HG03469 (cell line): ENCODE measurements at regions not wholly inside any gene's neighbourhood (a gene's known extent, or its start where the extent isn't known, plus 50 kb on each side); places are given as distances from the start of the nearest gene placed in this dataset.

Experiments
- ATAC-seq: cut with Tn5 transposase; IDR thresholded peaks from one replicate; pipeline ENCODE4 v1.9.1; 2021; ENCODE audit warnings: mild to moderate bottlenecking, moderate library complexity, moderate number of reproducible peaks; ENCODE audit not compliant: unreplicated experiment

DNA sequence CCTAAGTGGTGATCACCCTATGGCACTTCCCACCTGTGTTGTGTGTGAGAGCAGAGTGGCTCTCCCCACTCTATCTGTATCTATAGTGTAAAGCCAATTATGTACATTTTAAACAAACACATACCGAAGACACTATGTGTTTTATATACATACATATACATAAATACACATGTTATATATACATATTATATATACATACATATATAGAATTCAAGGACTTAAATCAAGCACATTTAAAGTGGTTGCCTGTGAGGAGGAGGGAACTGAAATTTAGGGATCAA lies 246.6 kb downstream of the LY86 start:
- no peak for ATAC-seq

DNA sequence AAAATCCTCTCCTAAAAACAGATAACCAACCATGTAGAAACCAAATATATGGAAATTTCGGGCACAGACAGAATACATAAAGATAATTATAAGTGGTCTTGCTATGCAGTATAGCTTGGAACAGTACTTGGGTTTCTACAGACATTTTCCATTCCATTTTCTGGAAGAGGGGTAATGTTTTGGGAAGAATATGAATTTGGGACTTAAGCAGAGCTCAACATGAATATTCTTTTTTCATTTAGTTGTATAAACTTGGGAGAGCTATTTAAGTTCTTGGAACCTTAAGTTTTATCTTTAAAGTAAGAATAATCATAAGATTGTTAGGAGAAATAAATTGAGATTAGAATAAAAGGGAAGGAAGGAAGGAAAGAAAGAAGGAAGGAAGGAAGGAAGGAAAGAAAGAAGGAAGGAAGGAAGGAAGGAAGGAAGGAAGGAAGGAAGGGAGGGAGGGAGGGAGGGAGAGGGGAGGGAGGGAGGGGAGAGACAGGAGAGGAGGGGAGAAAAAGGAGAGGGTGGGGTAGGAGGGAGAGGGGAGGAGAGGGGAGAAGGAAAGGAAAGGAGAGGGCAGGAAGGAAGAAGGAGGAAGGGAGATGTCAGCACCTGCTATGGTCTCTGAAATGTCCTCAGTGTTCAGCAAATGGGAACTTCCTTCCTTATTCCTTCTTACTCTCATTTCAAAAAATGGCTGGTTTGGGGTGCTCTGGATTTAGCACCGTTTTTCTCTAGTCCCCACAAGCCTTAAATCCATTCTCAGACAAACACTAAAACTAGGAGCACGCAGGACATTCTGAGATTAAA lies 248.3 kb downstream of the LY86 start:
- no peak for ATAC-seq

GRCh38 chr6:6837541-6838080 lies 249.1 kb downstream of the LY86 start:
- no peak for ATAC-seq

GRCh38 chr6:6840831-6841291 lies 252.3 kb downstream of the LY86 start:
- ATAC-seq, result peak; percentile 76

DNA sequence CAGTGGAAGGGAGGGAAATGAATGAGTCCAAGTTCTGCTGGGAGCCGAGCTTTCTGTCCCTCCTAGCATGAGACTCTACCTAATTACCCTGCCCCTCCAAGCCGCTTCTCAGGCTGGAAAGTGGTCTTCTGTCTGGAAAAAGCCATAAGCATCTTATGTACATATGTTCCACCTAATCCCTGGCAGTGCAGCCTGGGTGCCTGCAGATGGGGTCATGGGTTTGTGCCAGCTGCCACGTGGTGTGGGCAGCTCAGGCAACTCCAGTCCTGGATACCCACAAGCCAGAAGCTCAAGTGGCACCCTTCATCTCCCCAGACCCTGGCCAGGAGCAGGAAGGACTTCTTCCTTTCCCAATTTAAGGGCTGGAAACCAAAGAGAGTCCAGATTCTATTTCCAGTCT lies 253.1 kb downstream of the LY86 start:
- ATAC-seq, result no peak

DNA sequence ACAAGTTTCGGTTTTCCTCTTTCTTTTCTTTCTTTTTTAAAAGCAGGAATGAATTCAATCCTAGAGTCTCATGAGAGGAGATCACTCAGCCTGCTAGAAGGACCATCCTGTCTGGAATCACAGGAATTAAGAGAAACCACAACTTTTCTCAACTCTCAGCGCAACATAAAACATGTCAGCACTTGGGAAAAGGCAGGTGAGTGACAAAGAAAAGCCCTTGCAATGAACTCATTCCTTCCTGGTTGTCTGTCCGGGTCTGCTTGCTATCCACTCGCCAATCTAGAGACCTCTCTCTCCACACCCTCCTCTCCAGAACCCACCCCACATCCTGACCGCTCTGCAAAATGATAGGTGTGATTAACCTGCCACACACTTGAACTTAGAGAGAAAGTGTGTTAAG lies 253.8 kb downstream of the LY86 start:
- no peak for ATAC-seq

DNA sequence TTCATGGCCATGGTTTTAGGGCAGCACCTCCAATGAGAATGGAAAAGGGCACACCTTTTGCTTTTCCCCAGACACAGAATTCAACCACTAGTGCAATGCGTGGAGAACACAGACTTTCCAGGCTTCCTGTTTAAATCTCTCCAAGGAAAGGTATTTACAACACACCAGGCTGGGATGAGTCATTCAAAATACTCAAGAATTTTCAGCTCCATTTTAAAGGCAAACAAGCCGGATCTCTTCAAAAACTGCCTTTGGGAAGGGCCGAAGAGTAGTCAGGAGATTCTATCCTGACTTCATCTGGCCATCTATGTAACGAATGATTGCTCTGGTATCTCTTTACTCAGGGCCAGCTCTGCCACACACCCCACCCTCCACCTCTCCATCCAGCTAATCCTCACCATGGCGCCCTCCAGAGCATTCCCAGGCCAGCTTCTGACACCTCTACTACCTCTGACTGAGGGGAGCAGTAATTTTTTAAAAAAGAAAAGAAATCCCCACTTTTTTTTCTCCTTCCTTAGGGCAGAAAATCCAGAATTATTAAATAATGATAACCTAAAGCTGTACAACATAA lies 254.6 kb downstream of the LY86 start:
- ATAC-seq, result no peak

DNA sequence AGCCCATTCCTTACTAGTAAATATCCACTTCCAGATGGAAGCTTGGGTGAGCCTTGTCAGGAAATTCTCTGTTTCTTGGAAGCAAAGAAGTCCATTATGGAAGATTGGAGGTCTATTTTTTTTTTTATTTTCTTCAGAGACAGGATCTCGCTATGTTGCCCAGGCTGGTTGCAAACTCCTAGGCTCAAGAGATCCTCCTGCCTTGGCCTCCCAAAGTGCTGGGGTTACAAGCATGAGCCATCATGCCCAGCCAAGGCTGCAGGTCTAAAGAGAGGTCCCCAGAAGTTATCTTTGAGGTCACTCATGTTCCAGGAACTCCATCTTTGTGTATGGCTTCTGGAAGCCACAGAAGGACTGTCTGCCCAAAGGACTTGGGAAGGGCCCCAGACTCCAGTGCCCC lies 255.3 kb downstream of the LY86 start:
- no peak for ATAC-seq

DNA sequence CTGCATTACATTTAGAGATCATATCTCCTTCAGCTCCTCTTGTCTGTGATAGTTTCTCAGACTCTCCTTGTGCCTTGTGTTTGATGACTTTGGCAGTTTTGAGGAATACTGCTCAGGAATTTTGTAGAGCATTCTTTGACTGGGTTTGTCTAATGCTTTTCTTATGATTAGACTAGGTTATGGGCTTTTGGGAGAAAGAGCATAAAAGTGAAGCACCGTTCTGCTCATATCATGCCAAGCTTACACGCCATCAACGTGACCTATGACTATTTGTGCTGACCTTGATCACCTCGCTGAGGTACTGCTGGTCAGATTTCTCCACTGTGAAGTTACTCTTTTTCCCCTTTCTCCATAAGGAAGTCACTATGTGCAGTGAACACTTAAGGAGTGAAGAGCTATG lies 256.0 kb downstream of the LY86 start:
- ATAC-seq, result no peak

GRCh38 chr6:6845603-6846002 lies 257.1 kb downstream of the LY86 start:
- no peak for ATAC-seq

DNA sequence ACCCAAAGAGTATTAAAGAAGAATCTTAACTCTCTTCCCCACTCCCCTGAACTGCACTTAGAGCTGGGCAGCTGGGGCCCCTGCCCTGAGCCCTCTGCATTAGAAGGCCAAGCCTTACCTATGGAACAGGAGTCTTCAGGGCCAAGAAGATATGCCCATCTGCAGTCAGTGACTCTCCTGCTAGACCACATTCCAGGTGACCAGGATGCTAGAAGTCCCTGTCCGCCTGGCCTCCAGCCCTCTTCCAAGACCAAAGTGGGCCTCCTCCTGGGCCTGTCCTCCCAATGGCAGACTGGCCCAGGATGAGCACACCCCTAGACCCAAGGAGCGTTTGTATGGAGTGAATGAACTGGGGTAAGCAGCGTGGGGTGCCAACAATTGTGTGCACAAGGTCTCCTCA lies 259.1 kb downstream of the LY86 start:
- ATAC-seq, result no peak

DNA sequence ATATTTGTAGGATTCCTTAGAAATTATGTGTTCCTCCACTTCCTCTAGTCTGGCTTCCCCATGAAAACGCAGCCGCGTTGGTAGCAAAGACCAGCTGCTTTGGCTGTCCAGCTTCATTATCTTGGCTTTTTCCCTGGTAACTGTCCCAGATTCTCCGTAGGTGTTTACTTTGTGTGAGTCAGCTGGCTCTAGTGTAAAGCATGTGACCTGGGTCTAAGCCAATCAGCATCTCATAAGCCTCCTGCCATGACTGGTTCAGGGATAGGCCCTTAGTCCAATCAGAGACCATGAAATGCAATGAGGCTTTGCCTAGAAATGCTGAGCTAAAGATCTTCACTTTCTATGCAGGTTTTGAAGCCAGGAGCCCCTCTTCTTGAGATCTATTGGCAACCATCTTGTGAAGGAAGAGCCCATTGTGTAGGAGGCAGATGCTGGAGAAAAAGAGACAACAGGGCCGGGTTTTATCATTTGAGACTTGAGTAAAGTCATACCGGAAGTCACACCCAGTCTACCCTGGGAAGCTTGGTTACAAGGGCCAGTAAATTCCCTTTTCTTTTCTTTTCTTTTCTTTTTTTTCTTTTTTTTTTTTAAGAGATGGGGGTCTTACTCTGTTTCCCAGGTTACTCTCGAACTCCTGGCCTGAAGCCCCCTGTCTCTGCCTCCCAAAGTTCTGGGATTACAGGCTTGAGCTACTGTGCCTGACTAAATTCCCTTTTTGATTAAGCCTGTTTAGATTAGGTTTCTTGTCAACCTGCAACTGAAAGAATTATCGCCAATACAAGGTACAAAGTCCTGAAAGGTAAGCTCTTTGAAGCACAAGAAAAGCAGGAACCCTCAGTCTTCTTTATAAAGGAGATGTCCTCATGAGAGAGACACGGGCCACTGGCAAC lies 256.5 kb upstream of the RREB1 start:
- ATAC-seq, result no peak

- ATAC-seq, result no peak
These were observed 255.9 kb upstream of the RREB1 start for GRCh38 chr6:6851949-6852261.

GRCh38 chr6:6856538-6857523 lies 250.9 kb upstream of the RREB1 start:
- peak; percentile 65 for ATAC-seq

DNA sequence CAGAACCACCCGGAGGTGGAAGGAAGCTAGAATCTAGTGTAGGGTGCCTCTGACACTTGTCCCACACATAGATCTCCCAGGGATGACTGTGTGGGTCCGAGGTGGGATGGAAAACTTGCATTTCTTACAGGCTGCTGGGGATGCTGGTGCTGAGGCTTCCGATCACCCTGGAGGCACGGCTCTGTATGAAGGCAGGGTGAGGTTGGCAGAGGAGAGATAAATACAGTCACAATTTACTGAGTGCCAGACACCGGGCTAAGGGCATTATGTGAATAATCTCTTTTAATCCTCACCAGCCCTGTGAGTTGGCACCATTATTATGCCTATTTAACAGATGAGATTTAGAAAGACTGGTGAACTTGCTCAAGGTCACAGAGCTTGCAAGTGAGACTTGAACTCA lies 250.2 kb upstream of the RREB1 start:
- no peak for ATAC-seq

DNA sequence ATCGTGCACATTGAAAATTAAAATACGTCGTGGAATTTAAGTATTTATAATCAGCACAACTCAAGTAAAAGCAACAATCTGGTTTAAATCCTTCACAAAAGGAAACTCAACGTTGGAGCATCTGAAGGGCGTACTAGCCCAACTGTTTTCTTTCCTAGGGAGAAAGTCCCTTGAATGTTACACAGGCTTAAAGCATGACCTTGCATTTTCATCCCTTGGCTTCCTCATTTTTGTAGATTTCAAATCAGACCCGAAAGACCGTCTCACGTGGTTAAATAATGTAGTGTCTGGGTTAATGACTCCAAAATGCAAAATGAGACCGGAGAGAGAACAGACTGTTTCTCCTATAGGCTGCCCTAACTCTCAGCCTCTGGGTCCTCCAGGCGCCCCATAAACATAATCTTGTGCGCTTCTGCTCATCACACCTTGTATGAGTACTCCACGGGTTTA lies 249.2 kb upstream of the RREB1 start:
- ATAC-seq, result no peak

- no peak for ATAC-seq
These were observed 248.7 kb upstream of the RREB1 start for GRCh38 chr6:6859105-6859504.

DNA sequence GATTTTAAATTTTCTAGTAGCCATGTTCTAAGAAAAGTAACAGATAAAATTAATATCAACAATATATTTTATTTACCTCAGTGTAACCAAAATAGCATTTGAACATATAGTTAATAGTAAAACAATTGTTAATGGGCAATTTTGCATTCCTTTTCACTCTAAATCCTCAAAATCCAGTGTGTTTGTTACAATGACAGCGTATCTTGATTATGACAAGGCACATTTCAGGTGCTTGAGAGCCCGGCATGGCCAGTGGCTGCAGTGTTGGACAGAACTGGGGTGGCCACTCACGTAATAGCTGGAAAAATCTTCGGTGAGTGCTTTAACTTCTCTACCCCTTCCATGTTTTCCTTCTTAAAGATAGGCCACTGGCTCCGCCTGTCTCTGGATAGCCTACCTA lies 248.0 kb upstream of the RREB1 start:
- ATAC-seq, result no peak

DNA sequence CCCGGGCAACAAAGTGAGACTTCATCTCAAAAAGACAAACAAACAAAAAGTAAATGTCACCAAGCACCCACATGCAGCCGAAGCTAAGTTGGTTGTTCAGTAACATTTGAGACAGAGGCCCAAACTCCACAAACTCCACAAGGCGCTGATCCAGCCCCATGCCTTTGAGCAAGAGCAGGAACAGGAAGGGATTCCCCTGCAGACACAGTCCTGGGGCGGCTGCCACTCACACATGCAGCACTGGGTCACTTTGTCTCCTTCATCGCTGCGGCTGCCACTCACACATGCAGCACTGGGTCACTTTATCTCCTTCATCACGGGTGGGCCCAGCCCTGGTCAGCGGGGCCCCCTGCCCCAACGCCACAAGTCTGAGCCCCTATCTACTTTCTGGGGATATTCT lies 246.9 kb upstream of the RREB1 start:
- ATAC-seq, result no peak

GRCh38 chr6:6861351-6861894 lies 246.3 kb upstream of the RREB1 start:
- no peak for ATAC-seq
